ENCODE measurements at regions not wholly inside any gene's neighbourhood (a gene's known extent, or its start where the extent isn't known, plus 50 kb on each side); places are given as distances from the start of the nearest gene placed in this dataset.

DNA sequence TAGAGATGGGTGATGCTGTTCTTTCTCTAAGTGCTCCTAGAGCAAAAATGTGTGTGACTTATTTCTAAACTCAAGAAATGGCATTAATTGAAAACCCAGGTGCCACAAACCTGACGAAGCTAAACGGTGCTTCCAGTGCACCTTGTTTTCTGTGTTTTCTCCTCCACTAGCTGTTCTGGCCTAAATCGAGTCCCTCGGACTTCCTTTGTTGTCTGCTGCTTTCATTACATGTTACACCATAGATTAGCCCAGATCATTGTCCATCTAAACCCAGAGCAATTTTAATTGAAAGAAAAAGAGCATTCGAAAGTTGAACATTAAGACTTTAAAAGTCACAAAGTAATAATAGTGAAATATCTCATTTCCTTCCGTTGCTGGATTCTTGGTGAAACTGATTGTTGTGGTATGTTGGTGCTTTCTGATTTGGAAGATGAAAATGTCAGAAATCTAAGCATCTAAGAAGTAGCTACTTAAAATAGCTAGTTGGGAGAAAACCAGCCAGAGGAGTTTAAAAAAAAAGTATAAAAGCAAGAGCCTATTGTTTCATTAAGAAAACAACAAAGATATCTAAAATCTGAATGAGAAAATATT, 219.6 kb upstream of the G2E3 start:
- Histone ChIP-seq H3K9ac (ENCODE audit: low read depth, low read length, poor library complexity, severe bottlenecking) (no peak overlapping the region), H3K4me2 (ENCODE audit: low read depth, low read length, poor library complexity, severe bottlenecking) (no peak overlapping the region), H3K4me1 (ENCODE audit: insufficient read depth, low read length, poor library complexity, severe bottlenecking) (no peaks in the 10 kb centered on the region), H2AFZ (ENCODE audit: low read length) (no peak overlapping the region), H3K9me2 (replicated peaks; ENCODE audit: low read depth, low read length) (no peaks in the 10 kb centered on the region), H4K20me1 (ENCODE audit: insufficient read depth, low read length, poor library complexity, severe bottlenecking) (no peaks in the 10 kb centered on the region), H3K36me3 (ENCODE audit: insufficient read depth, low read length) (no peaks in the 10 kb centered on the region), H3K9me3 (ENCODE audit: insufficient read depth, low read depth, low read length) (no peaks in the 10 kb centered on the region), H3K4me3 (ENCODE audit: low read length, poor library complexity, severe bottlenecking) (no peak overlapping the region), H3K79me2 (ENCODE audit: insufficient read depth, low read length) (no peaks in the 10 kb centered on the region), H3K27me3 (ENCODE audit: insufficient read depth, low read length, poor library complexity, severe bottlenecking) (no peaks in the 10 kb centered on the region), H3F3A (ENCODE audit: low read depth) (no peaks in the 10 kb centered on the region)
- TF ChIP-seq, protein P1, sequence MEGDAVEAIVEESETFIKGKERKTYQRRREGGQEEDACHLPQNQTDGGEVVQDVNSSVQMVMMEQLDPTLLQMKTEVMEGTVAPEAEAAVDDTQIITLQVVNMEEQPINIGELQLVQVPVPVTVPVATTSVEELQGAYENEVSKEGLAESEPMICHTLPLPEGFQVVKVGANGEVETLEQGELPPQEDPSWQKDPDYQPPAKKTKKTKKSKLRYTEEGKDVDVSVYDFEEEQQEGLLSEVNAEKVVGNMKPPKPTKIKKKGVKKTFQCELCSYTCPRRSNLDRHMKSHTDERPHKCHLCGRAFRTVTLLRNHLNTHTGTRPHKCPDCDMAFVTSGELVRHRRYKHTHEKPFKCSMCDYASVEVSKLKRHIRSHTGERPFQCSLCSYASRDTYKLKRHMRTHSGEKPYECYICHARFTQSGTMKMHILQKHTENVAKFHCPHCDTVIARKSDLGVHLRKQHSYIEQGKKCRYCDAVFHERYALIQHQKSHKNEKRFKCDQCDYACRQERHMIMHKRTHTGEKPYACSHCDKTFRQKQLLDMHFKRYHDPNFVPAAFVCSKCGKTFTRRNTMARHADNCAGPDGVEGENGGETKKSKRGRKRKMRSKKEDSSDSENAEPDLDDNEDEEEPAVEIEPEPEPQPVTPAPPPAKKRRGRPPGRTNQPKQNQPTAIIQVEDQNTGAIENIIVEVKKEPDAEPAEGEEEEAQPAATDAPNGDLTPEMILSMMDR (conservative IDR thresholded peaks at IDR 0.05; ENCODE audit: low read length): no peak
- no peak for TF ChIP-seq EZH2phosphoT487 (IDR thresholded peaks at IDR 0.05; ENCODE audit: borderline replicate concordance)

DNA sequence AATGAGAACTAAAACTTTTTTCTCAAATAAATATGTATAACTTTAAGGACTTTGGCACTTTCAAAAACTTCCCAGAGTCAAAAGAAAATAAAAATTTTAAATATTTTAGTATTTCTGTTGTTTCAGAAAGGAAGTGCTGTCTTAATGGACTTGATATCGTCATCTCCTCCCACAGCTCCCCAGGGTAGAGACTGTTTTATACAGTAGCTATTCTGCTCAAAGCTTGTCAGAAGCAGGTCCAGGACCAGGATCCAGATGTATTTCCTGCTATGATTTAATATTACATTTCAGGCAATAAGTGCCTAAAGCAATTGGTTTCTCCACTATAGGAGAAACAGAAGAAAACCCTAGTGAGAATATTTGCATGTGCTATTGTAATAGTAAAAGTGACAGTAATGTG, 218.5 kb upstream of the G2E3 start:
- TF ChIP-seq EZH2phosphoT487 (IDR thresholded peaks at IDR 0.05; ENCODE audit: borderline replicate concordance): no peak
- TF ChIP-seq, protein P1 (conservative IDR thresholded peaks at IDR 0.05; ENCODE audit: low read length): no peak

GRCh38 chr14:30345511-30345910, 213.4 kb upstream of the G2E3 start:
- H3K9ac ChIP-seq (ENCODE audit: low read depth, low read length, poor library complexity, severe bottlenecking): no peak overlapping the region
- no peak overlapping the region for H3K4me2 ChIP-seq (ENCODE audit: low read depth, low read length, poor library complexity, severe bottlenecking)
- no peak overlapping the region for H3K4me3 ChIP-seq (ENCODE audit: low read length, poor library complexity, severe bottlenecking)
- H3F3A ChIP-seq (ENCODE audit: low read depth): no peaks in the 10 kb centered on the region
- H3K9me2 ChIP-seq (replicated peaks; ENCODE audit: low read depth, low read length): no peaks in the 10 kb centered on the region
- no peaks in the 10 kb centered on the region for H4K20me1 ChIP-seq (ENCODE audit: insufficient read depth, low read length, poor library complexity, severe bottlenecking)
- TF ChIP-seq EZH2phosphoT487 (IDR thresholded peaks at IDR 0.05; ENCODE audit: borderline replicate concordance): no peak
- TF ChIP-seq, protein P1 (conservative IDR thresholded peaks at IDR 0.05; ENCODE audit: low read length): no peak
- no peaks in the 10 kb centered on the region for H3K4me1 ChIP-seq (ENCODE audit: insufficient read depth, low read length, poor library complexity, severe bottlenecking)
- H2AFZ ChIP-seq (ENCODE audit: low read length): no peak overlapping the region
- H3K79me2 ChIP-seq (ENCODE audit: insufficient read depth, low read length): no peaks in the 10 kb centered on the region
- no peaks in the 10 kb centered on the region for H3K36me3 ChIP-seq (ENCODE audit: insufficient read depth, low read length)
- no peaks in the 10 kb centered on the region for H3K27me3 ChIP-seq (ENCODE audit: insufficient read depth, low read length, poor library complexity, severe bottlenecking)
- no peaks in the 10 kb centered on the region for H3K9me3 ChIP-seq (ENCODE audit: insufficient read depth, low read depth, low read length)

More for the DNA sequence above, 218.5 kb upstream of the G2E3 start:
- Histone ChIP-seq H4K20me1 (ENCODE audit: insufficient read depth, low read length, poor library complexity, severe bottlenecking) (no peaks in the 10 kb centered on the region), H3K4me1 (ENCODE audit: insufficient read depth, low read length, poor library complexity, severe bottlenecking) (no peaks in the 10 kb centered on the region), H3K27me3 (ENCODE audit: insufficient read depth, low read length, poor library complexity, severe bottlenecking) (no peaks in the 10 kb centered on the region), H3K79me2 (ENCODE audit: insufficient read depth, low read length) (no peaks in the 10 kb centered on the region), H3K4me3 (ENCODE audit: low read length, poor library complexity, severe bottlenecking) (no peak overlapping the region), H3F3A (ENCODE audit: low read depth) (no peaks in the 10 kb centered on the region), H2AFZ (ENCODE audit: low read length) (no peak overlapping the region), H3K9ac (ENCODE audit: low read depth, low read length, poor library complexity, severe bottlenecking) (no peak overlapping the region), H3K9me2 (replicated peaks; ENCODE audit: low read depth, low read length) (no peaks in the 10 kb centered on the region), H3K36me3 (ENCODE audit: insufficient read depth, low read length) (no peaks in the 10 kb centered on the region), H3K4me2 (ENCODE audit: low read depth, low read length, poor library complexity, severe bottlenecking) (no peak overlapping the region), H3K9me3 (ENCODE audit: insufficient read depth, low read depth, low read length) (no peaks in the 10 kb centered on the region)

Measured in Loucy (cell line).